ENCODE measurements at regions not wholly inside any gene's neighbourhood (a gene's known extent, or its start where the extent isn't known, plus 50 kb on each side); places are given as distances from the start of the nearest gene placed in this dataset.

GRCh38 chr7:46489106-46489505, 568.0 kb upstream of the IGFBP3 start:
- no peak for DNase-seq (ENCODE audit: low spot score)

- DNase-seq (ENCODE audit: low spot score) = no peak
These were observed 567.5 kb upstream of the IGFBP3 start for GRCh38 chr7:46488607-46489006.

- no peak for DNase-seq (ENCODE audit: low spot score)
These were observed 565.5 kb upstream of the IGFBP3 start for GRCh38 chr7:46486256-46487206.

GRCh38 chr7:46485481-46486065, 564.5 kb upstream of the IGFBP3 start:
- no peak for DNase-seq (ENCODE audit: low spot score)

GRCh38 chr7:46484906-46485305, 563.8 kb upstream of the IGFBP3 start:
- DNase-seq (ENCODE audit: low spot score) = no peak

GRCh38 chr7:46480619-46481018, 559.5 kb upstream of the IGFBP3 start:
- no peak for DNase-seq (ENCODE audit: low spot score)

- no peak for DNase-seq (ENCODE audit: low spot score)
These were observed 558.6 kb upstream of the IGFBP3 start for GRCh38 chr7:46479680-46480079.

GRCh38 chr7:46478046-46478445, 557.0 kb upstream of the IGFBP3 start:
- DNase-seq (ENCODE audit: low spot score) = no peak

GRCh38 chr7:46468753-46469356, 547.8 kb upstream of the IGFBP3 start:
- DNase-seq (ENCODE audit: low spot score) = no peak

- DNase-seq (ENCODE audit: low spot score) = no peak
These were observed 542.1 kb upstream of the IGFBP3 start for GRCh38 chr7:46463170-46463569.

GRCh38 chr7:46461334-46461777, 540.3 kb upstream of the IGFBP3 start:
- no peak for DNase-seq (ENCODE audit: low spot score)

GRCh38 chr7:46459942-46460341, 538.9 kb upstream of the IGFBP3 start:
- DNase-seq (ENCODE audit: low spot score) = no peak

GRCh38 chr7:46454816-46455215, 533.7 kb upstream of the IGFBP3 start:
- no peak for DNase-seq (ENCODE audit: low spot score)

GRCh38 chr7:46452561-46453135, 531.6 kb upstream of the IGFBP3 start:
- DNase-seq (ENCODE audit: low spot score) = no peak

GRCh38 chr7:46451846-46452245, 530.8 kb upstream of the IGFBP3 start:
- DNase-seq (ENCODE audit: low spot score) = no peak

GRCh38 chr7:46450886-46451285, 529.8 kb upstream of the IGFBP3 start:
- DNase-seq (ENCODE audit: low spot score) = peak; percentile 2

GRCh38 chr7:46450425-46450824, 529.4 kb upstream of the IGFBP3 start:
- DNase-seq (ENCODE audit: low spot score) = no peak

GRCh38 chr7:46449743-46450142, 528.7 kb upstream of the IGFBP3 start:
- no peak for DNase-seq (ENCODE audit: low spot score)

GRCh38 chr7:46448478-46448877, 527.4 kb upstream of the IGFBP3 start:
- DNase-seq (ENCODE audit: low spot score) = no peak

- no peak for DNase-seq (ENCODE audit: low spot score)
These were observed 525.1 kb upstream of the IGFBP3 start for GRCh38 chr7:46446151-46446550.

GRCh38 chr7:46444256-46444655, 523.2 kb upstream of the IGFBP3 start:
- no peak for DNase-seq (ENCODE audit: low spot score)

- DNase-seq (ENCODE audit: low spot score) = no peak
These were observed 519.1 kb upstream of the IGFBP3 start for GRCh38 chr7:46440186-46440585.

GRCh38 chr7:46432708-46433107, 511.6 kb upstream of the IGFBP3 start:
- DNase-seq (ENCODE audit: low spot score) = no peak
